Gastroesophageal sphincter (tissue), 4 donors: ENCODE measurements at regions not wholly inside any gene's neighbourhood (a gene's known extent, or its start where the extent isn't known, plus 50 kb on each side); places are given as distances from the start of the nearest gene placed in this dataset.
A peak's percentile ranks its signal among the peaks of the same experiment; 100 is the strongest.
"Not testable (repeated sequence)": the region's sequence is repeated elsewhere in the genome, so short reads cannot be mapped to it uniquely, and the experiment has no call there.

Source experiments
- ATAC-seq: fragments of 150-250 bp; one replicate; pipeline ENCODE4 v1.9.1; 2016; ENCODE audit warnings: mild to moderate bottlenecking, moderate library complexity
- H3K27ac ChIP-seq, 4 donors: fragments of 200-600 bp; sonication (generic) in 3 of 4; 1 replicate in 3 of 4; 2 replicates in 1 of 4; pipeline ENCODE4 v1.5.1; 2016 to 2019
- H3K27me3 ChIP-seq: fragments of 200-600 bp; sonication (generic); one replicate; pipeline ENCODE4 v1.5.1; 2019
- H3K36me3 ChIP-seq, 2 donors: fragments of 200-600 bp; sonication (generic); one replicate each; pipeline ENCODE4 v1.5.1; 2019; ENCODE audit warnings: control low read depth in 1 of 2
- H3K4me1 ChIP-seq, 3 donors: fragments of 200-600 bp; sonication (generic); 1 replicate in 2 of 3; 2 replicates in 1 of 3; pipeline ENCODE4 v1.5.1; 2016 to 2019; ENCODE audit warnings: control low read depth in 2 of 3
- H3K4me3 ChIP-seq, 2 donors: fragments of 200-600 bp; sonication (generic); one replicate each; pipeline ENCODE4 v1.5.1; 2019; ENCODE audit warnings: mild to moderate bottlenecking in 1 of 2, moderate library complexity in 1 of 2
- H3K9me3 ChIP-seq, 3 donors: fragments of 200-600 bp; sonication (generic); one replicate each; pipeline ENCODE4 v1.5.1; 2017 to 2019; ENCODE audit warnings: control low read depth in 2 of 3
- EP300 ChIP-seq: sonication (generic); formaldehyde crosslinking; IDR thresholded peaks from one replicate; pipeline ENCODE4 v1.6.1; 2017; ENCODE audit warnings: antibody characterized with exemption, mild to moderate bottlenecking
- POLR2A ChIP-seq, 2 donors: fragments of 450-650 bp; IDR thresholded peaks; one replicate each; pipeline ENCODE4 v1.6.1; 2017; ENCODE audit warnings: antibody characterized with exemption in 2 of 2, mild to moderate bottlenecking in 2 of 2, moderate library complexity in 1 of 2
- POLR2AphosphoS5 ChIP-seq: sonication (generic); formaldehyde crosslinking; IDR thresholded peaks from one replicate; pipeline ENCODE4 v1.6.1; 2017; ENCODE audit warnings: antibody characterized with exemption
- WGBS, 2 donors: methylation state at CpG; one replicate each; pipeline ENCODE4 v1.1.5; 2018; ENCODE audit warnings: low coverage in 1 of 2; 5-methylcytosine and 5-hydroxymethylcytosine counted together
- TF ChIP-seq, protein P1 (sequence below), 4 experiments: fragments of 200-600 bp in 2 of 4; fragments of 450-650 bp in 2 of 4; sonication (generic) in 1 of 4; IDR thresholded peaks; one replicate each; pipeline ENCODE4 v1.5.1; 2017 to 2019; ENCODE audit warnings: antibody characterized with exemption in 4 of 4, mild to moderate bottlenecking in 2 of 4, moderate library complexity in 2 of 4

- WGBS, 2 donors, result 70 to 100% methylated on average over 1 of the region's 1 CpG
- no peaks in the 10 kb centered on the region for H3K4me1 ChIP-seq
- H3K27ac ChIP-seq, result no peak overlapping the region
- no peak overlapping the region for H3K4me3 ChIP-seq
- TF ChIP-seq EP300, result no peak
- TF ChIP-seq POLR2A (IDR thresholded peaks at IDR 0.05), result no peak
- no peak for TF ChIP-seq POLR2AphosphoS5
- TF ChIP-seq, protein P1, sequence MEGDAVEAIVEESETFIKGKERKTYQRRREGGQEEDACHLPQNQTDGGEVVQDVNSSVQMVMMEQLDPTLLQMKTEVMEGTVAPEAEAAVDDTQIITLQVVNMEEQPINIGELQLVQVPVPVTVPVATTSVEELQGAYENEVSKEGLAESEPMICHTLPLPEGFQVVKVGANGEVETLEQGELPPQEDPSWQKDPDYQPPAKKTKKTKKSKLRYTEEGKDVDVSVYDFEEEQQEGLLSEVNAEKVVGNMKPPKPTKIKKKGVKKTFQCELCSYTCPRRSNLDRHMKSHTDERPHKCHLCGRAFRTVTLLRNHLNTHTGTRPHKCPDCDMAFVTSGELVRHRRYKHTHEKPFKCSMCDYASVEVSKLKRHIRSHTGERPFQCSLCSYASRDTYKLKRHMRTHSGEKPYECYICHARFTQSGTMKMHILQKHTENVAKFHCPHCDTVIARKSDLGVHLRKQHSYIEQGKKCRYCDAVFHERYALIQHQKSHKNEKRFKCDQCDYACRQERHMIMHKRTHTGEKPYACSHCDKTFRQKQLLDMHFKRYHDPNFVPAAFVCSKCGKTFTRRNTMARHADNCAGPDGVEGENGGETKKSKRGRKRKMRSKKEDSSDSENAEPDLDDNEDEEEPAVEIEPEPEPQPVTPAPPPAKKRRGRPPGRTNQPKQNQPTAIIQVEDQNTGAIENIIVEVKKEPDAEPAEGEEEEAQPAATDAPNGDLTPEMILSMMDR (IDR thresholded peaks at IDR 0.05), result no peak
- no peak for ATAC-seq
- H3K36me3 ChIP-seq, result no peaks in the 10 kb centered on the region
- no peaks in the 10 kb centered on the region for H3K27me3 ChIP-seq
- no peaks in the 10 kb centered on the region for H3K9me3 ChIP-seq
Measured at GRCh38 chr6:137286368-137286767, 67.2 kb upstream of the IFNGR1 start.

DNA sequence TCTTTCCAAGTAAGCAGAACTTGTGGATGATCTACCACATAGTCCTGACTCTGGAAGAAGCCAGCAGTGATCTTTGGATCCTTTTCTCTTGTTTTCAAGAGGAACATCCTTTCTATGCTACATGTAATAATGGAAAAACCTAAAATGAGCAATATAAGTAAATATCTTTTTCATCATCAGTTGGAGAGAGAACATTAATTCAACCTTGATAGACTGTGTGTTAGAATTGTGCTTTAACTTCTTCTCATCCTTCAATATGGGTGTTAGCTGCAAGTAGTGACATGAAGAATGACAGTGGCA, 65.6 kb upstream of the IFNGR1 start:
- Histone ChIP-seq H3K9me3 (no peaks in the 10 kb centered on the region), H3K27ac (no peak overlapping the region), H3K27me3 (no peaks in the 10 kb centered on the region), H3K4me3 (no peak overlapping the region), H3K36me3 (no peaks in the 10 kb centered on the region), H3K4me1 (no peaks in the 10 kb centered on the region)
- no peak for ATAC-seq
- TF ChIP-seq POLR2A (IDR thresholded peaks at IDR 0.05) (no peak), EP300 (no peak), POLR2AphosphoS5 (no peak)
- TF ChIP-seq, protein P1 (IDR thresholded peaks at IDR 0.05), result no peak

DNA sequence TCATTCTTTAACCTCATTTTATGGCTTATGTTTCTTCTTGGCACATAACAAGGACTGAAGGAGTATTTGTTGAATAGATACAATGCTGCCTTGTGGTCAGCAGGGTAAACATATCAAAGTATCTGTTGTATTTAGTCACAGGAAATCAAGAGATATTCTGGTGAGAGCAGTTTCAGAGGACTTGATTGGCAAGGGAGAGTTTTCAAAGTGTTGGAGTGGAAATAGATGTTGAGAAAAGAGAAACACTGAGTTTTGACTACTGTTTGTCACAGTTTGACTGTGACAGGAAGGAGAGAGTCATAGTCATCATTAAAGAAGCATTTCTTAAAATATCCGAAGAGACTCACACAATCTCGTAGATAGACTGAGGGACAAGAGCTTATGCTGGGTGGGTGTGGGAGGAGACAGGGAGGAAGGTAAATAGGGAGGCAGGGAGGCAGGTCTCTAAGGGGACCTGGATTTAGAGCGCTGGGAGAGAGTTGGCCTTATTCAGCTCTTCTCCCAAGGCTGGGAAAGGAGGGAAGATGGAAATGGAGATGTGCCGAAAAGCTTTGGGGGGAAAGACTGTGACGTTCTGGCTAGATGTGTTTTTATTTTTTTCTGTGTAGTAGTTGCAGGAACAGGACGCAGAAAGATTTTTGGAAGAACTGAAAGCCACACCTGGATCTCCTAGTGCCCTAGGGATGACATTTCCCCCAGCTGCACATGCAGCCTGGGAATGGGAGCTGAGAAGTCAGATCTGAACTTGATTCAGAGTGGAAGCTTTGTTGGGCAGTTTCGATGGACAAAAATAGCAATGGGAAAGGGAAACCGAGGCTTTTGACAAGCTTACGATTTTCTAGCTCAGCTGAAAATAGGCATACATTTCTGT, 65.0 kb upstream of the IFNGR1 start:
- no peaks in the 10 kb centered on the region for H3K36me3 ChIP-seq
- no peaks in the 10 kb centered on the region for H3K27me3 ChIP-seq
- TF ChIP-seq, protein P1 (IDR thresholded peaks at IDR 0.05), result no peak
- TF ChIP-seq POLR2AphosphoS5, result no peak
- no peak for TF ChIP-seq EP300
- TF ChIP-seq POLR2A (IDR thresholded peaks at IDR 0.05), result no peak
- H3K4me1 ChIP-seq, result no peaks in the 10 kb centered on the region
- no peak overlapping the region for H3K4me3 ChIP-seq
- ATAC-seq, result no peak
- no peak overlapping the region for H3K27ac ChIP-seq
- no peaks in the 10 kb centered on the region for H3K9me3 ChIP-seq
- 74 to 77% methylated on average over 7 to 9 of the region's 9 CpGs for WGBS, 2 donors

DNA sequence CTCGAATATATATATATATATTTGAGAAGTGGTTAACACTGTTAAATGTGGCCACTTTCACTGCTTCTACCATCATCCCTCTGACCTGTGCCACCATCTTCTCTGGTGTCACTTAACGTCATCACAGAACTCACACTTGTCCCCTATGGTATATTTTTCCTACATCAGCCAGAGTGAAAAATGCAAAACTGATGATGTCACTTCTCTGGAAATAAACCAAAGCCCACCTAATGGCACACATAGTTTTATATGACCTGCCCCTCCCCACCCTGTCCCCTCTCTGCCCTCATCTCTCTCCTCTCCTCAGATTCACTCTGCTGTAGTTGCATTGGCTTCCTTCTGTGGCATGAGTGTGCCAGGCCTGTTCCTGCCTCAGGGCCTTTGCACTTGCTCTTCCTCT, 63.9 kb upstream of the IFNGR1 start:
- H3K36me3 ChIP-seq, result no peaks in the 10 kb centered on the region
- H3K9me3 ChIP-seq, result no peaks in the 10 kb centered on the region
- H3K4me3 ChIP-seq, result no peak overlapping the region
- no peak for ATAC-seq
- H3K4me1 ChIP-seq, result no peaks in the 10 kb centered on the region
- TF ChIP-seq, protein P1 (IDR thresholded peaks at IDR 0.05), result no peak
- TF ChIP-seq POLR2A (IDR thresholded peaks at IDR 0.05), result no peak
- TF ChIP-seq POLR2AphosphoS5, result no peak
- TF ChIP-seq EP300, result no peak
- H3K27ac ChIP-seq, result no peak overlapping the region
- H3K27me3 ChIP-seq, result no peaks in the 10 kb centered on the region
- 40 to 92% methylated on average over 2 of the region's 2 CpGs for WGBS, 2 donors

GRCh38 chr6:137282254-137282653, 63.1 kb upstream of the IFNGR1 start:
- Histone ChIP-seq H3K9me3 (no peaks in the 10 kb centered on the region), H3K27ac (no peak overlapping the region), H3K4me1 (no peaks in the 10 kb centered on the region), H3K4me3 (no peak overlapping the region), H3K36me3 (no peaks in the 10 kb centered on the region), H3K27me3 (no peaks in the 10 kb centered on the region)
- 76 to 77% methylated on average over 2 to 8 of the region's 8 CpGs for WGBS, 2 donors
- TF ChIP-seq EP300 (no peak), POLR2A (IDR thresholded peaks at IDR 0.05) (no peak), POLR2AphosphoS5 (no peak)
- TF ChIP-seq, protein P1 (IDR thresholded peaks at IDR 0.05), result no peak
- ATAC-seq, result peak; percentile 28

GRCh38 chr6:137279279-137279678, 60.1 kb upstream of the IFNGR1 start:
- H3K27me3 ChIP-seq, H3K4me3 ChIP-seq, H3K4me1 ChIP-seq, H3K27ac ChIP-seq, H3K36me3 ChIP-seq, ATAC-seq, H3K9me3 ChIP-seq: not testable (repeated sequence)
- WGBS, 2 donors, result 88 to 89% methylated on average over 4 of the region's 4 CpGs
